ENCODE measurements at regions not wholly inside any gene's neighbourhood (a gene's known extent, or its start where the extent isn't known, plus 50 kb on each side); places are given as distances from the start of the nearest gene placed in this dataset.
"Not testable (repeated sequence)": the region's sequence is repeated elsewhere in the genome, so short reads cannot be mapped to it uniquely, and the experiment has no call there.

DNA sequence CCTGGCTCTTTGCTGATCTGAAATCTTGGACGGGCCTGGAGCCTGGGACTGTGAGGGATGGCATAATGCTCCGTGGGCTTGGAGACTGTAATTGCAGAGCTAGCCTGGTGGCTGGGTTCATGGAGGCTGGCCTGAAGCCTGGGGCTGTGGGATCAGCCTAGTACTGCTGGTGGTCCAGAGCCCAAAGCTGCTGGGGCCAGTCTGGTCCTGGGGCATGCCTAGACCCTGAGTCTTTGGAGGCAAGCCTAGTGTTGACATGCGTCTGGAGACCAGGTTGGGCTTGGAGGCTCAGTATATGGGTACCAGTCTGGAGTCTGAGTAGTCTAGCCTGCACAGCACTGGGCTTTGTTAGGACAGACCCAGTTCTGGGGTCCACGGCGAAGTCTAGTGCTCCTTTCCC is 172.0 kb upstream of the ZC4H2 start:
- Histone ChIP-seq H3K9me3 (ENCODE audit: control insufficient read depth, insufficient read depth, low read length) (peaks cover 11% of the 10 kb centered on the region), H3K36me3 (ENCODE audit: control insufficient read depth, insufficient read depth, low read length) (no peaks in the 10 kb centered on the region), H3K4me1 (ENCODE audit: control insufficient read depth, insufficient read depth, low read length) (no peaks in the 10 kb centered on the region), H3K4me3 (ENCODE audit: low read depth, low read length) (no peak overlapping the region), H3K27me3 (ENCODE audit: control insufficient read depth, insufficient read depth, low read length) (no peaks in the 10 kb centered on the region), H3K9ac (ENCODE audit: low read depth, low read length) (no peak overlapping the region)

DNA sequence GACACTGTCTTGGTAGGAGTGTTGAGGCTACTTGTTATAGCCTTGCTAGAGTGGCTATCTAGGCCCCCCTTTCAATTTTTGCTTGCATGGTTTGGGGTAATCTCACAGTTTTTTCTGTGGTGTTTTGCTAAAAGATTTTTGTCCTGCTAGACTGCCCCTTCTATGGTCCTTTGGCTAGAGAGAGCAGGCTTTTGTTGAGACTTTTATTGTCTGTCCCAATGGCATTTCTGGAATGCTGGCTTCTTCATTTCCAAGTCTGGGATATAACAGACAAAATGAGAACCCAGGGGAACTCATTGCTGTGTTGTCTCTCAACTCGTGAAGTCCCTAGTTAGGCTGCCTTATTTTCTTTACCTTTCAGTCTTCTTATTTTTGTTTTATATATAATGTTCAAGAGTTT is 160.2 kb upstream of the ZC4H2 start:
- Histone ChIP-seq H3K4me3 (ENCODE audit: low read depth, low read length) (no peak overlapping the region), H3K9me3 (ENCODE audit: control insufficient read depth, insufficient read depth, low read length) (no peaks in the 10 kb centered on the region), H3K9ac (ENCODE audit: low read depth, low read length) (no peak overlapping the region), H3K4me1 (ENCODE audit: control insufficient read depth, insufficient read depth, low read length) (no peaks in the 10 kb centered on the region), H3K27me3 (ENCODE audit: control insufficient read depth, insufficient read depth, low read length) (no peaks in the 10 kb centered on the region), H3K36me3 (ENCODE audit: control insufficient read depth, insufficient read depth, low read length) (no peaks in the 10 kb centered on the region)

DNA sequence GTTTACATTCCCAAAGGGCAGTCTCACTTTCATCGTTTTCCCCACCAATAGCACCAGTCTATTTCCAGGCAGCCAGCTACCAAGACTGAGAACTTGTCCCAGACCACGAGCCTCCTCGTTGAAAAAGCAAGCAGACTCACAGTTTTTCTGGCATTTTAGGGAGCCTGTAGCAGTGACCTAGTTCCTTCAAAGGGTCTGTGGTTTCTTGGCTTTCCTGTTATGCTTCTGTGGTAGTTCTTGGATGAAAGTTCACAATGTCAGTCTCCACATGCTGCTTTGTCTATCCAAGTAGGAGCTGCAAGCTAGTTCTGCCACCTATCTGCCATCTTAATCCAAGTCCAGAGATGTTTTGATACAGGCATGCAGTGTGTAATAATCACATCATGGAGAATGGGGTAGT is 151.6 kb upstream of the ZC4H2 start:
- H3K9ac ChIP-seq (ENCODE audit: low read depth, low read length), result no peak overlapping the region
- H3K4me3 ChIP-seq (ENCODE audit: low read depth, low read length), result no peak overlapping the region
- no peaks in the 10 kb centered on the region for H3K27me3 ChIP-seq (ENCODE audit: control insufficient read depth, insufficient read depth, low read length)
- no peaks in the 10 kb centered on the region for H3K9me3 ChIP-seq (ENCODE audit: control insufficient read depth, insufficient read depth, low read length)
- no peaks in the 10 kb centered on the region for H3K36me3 ChIP-seq (ENCODE audit: control insufficient read depth, insufficient read depth, low read length)
- H3K4me1 ChIP-seq (ENCODE audit: control insufficient read depth, insufficient read depth, low read length), result no peaks in the 10 kb centered on the region

DNA sequence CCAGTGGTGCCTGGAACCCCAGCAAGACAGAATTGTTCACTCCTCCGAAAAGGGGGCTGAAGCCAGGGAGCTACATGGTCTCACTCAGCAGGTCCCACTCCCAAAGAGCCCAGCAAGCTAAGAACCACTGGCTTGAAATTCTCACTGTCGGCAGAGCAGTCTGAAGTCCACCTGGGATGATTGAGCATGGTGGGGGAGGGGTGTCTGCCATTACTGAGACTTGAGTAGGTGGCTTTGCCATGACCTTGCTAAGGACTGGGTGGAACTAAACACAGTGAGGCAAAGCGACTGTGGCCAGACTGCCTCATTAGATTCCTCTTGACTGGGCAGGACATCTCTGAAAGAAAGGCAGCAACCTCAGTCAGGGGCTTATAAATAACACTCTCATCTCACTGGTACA is 122.6 kb upstream of the ZC4H2 start:
- no peaks in the 10 kb centered on the region for H3K9me3 ChIP-seq (ENCODE audit: control insufficient read depth, insufficient read depth, low read length)
- H3K4me1 ChIP-seq (ENCODE audit: control insufficient read depth, insufficient read depth, low read length), result no peaks in the 10 kb centered on the region
- no peaks in the 10 kb centered on the region for H3K36me3 ChIP-seq (ENCODE audit: control insufficient read depth, insufficient read depth, low read length)
- no peak overlapping the region for H3K9ac ChIP-seq (ENCODE audit: low read depth, low read length)
- H3K27me3 ChIP-seq (ENCODE audit: control insufficient read depth, insufficient read depth, low read length), result no peaks in the 10 kb centered on the region
- H3K4me3 ChIP-seq (ENCODE audit: low read depth, low read length), result no peak overlapping the region

DNA sequence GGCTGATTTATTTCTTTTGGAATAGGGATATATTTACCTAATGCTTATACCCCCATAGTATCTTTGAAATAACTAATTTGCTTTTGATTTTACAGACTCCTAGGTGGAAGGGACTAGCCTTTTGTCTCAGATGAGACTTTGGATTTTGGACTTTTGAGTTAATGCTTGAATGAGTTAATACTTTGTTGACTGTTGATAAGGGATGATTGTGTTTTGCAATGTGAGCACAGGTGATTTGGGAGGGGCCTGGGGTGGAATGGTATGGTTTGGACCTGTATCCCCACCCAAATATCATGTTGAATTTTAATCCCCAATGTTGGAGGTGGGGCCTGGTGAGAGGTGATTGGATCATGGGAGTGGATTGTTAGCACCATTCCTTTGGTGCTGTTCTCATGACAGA is 117.4 kb upstream of the ZC4H2 start:
- no peaks in the 10 kb centered on the region for H3K36me3 ChIP-seq (ENCODE audit: control insufficient read depth, insufficient read depth, low read length)
- no peaks in the 10 kb centered on the region for H3K4me1 ChIP-seq (ENCODE audit: control insufficient read depth, insufficient read depth, low read length)
- peaks cover 5% of the 10 kb centered on the region for H3K9me3 ChIP-seq (ENCODE audit: control insufficient read depth, insufficient read depth, low read length)
- H3K27me3 ChIP-seq (ENCODE audit: control insufficient read depth, insufficient read depth, low read length), result no peaks in the 10 kb centered on the region
- no peak overlapping the region for H3K4me3 ChIP-seq (ENCODE audit: low read depth, low read length)
- no peak overlapping the region for H3K9ac ChIP-seq (ENCODE audit: low read depth, low read length)

DNA sequence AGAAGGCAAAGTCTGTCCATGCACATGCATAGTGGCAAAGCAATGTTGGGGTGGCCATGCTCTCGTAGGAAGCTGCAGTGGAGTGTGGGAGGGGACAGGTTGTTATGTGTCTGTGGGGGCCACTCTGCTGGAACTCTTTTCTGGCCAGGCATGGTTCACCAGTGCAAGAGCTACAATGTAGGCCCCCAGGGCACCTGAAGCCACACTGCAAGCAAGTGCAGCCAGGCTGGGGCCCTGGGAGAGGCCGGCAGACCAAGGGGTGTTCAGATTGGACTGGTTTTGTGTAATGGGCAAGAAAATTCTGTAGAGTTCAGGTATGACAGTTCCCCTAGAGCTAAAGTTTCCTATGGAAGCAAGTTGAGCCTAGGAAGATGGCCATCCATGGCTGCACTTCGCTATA is 97.0 kb upstream of the ZC4H2 start:
- H3K36me3 ChIP-seq (ENCODE audit: control insufficient read depth, insufficient read depth, low read length), result no peaks in the 10 kb centered on the region
- peaks cover 8% of the 10 kb centered on the region for H3K9me3 ChIP-seq (ENCODE audit: control insufficient read depth, insufficient read depth, low read length)
- H3K27me3 ChIP-seq (ENCODE audit: control insufficient read depth, insufficient read depth, low read length), result no peaks in the 10 kb centered on the region
- no peak overlapping the region for H3K9ac ChIP-seq (ENCODE audit: low read depth, low read length)
- H3K4me1 ChIP-seq (ENCODE audit: control insufficient read depth, insufficient read depth, low read length), result no peaks in the 10 kb centered on the region
- no peak overlapping the region for H3K4me3 ChIP-seq (ENCODE audit: low read depth, low read length)

DNA sequence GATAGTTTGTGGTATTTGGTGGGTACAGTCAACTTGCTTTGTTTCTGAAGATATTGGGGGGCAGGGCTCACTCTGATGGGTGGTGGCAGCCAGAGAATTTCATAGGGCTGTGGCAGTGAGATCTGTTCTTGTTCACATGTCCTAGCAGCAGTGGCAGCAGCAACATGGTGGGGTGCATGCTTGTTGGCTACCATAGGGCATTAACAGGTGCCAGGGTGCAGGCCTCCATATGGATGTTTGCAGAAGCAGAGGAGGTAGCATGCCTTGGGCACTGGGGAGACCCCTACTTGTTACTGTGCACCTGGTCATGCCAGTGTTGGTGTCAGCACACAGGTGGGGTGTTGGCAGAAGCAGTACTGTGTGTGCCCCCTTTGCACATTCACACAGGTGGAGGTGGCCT is 96.3 kb upstream of the ZC4H2 start:
- no peaks in the 10 kb centered on the region for H3K36me3 ChIP-seq (ENCODE audit: control insufficient read depth, insufficient read depth, low read length)
- H3K9me3 ChIP-seq (ENCODE audit: control insufficient read depth, insufficient read depth, low read length), result peaks cover 8% of the 10 kb centered on the region

DNA sequence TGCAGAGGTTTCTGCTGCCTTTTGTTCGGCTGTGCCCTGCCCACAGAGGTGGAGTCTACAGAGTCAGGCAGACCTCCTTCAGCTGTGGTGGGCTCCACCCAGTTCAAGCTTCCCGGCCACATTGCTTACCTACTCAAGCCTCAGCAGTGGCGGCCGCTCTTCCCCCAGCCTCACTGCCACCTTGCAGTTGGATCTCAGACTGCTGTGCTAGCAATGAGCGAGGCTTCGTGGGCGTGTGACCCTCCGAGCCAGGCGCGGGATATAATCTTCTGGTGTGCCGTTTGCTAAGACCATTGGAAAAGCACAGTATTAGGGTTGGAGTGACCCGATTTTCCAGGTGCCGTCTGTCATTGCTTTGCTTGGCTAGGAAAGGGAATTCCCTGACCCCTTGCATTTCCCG is 82.4 kb upstream of the ZC4H2 start:
- H3K36me3 ChIP-seq (ENCODE audit: control insufficient read depth, insufficient read depth, low read length); H3K9ac ChIP-seq (ENCODE audit: low read depth, low read length); H3K4me3 ChIP-seq (ENCODE audit: low read depth, low read length); H3K27me3 ChIP-seq (ENCODE audit: control insufficient read depth, insufficient read depth, low read length); H3K4me1 ChIP-seq (ENCODE audit: control insufficient read depth, insufficient read depth, low read length): not testable (repeated sequence)
- H3K9me3 ChIP-seq (ENCODE audit: control insufficient read depth, insufficient read depth, low read length), result peaks cover 13% of the 10 kb centered on the region

More for the DNA sequence above, 96.3 kb upstream of the ZC4H2 start:
- no peaks in the 10 kb centered on the region for H3K27me3 ChIP-seq (ENCODE audit: control insufficient read depth, insufficient read depth, low read length)
- H3K4me3 ChIP-seq (ENCODE audit: low read depth, low read length), result no peak overlapping the region
- no peak overlapping the region for H3K9ac ChIP-seq (ENCODE audit: low read depth, low read length)
- no peaks in the 10 kb centered on the region for H3K4me1 ChIP-seq (ENCODE audit: control insufficient read depth, insufficient read depth, low read length)

DNA sequence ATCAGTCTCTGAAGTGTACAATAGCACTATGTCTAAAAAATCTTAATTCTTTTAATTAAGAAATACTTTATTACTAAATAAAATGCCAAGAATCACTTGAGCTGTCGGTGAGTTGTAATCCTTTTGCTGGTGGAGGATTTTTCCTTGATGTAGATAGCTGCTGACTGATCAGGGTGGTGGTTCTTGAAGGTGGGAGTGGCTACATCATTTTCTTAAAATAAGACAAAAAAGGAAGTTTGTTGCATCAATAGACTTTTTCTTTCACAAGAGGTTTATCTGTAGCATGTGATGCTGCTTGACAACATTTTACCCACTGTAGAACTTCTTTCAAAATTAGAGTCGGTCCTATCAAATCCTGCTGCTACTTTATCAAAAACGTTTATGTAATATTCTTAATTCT is 68.8 kb upstream of the ZC4H2 start:
- H3K27me3 ChIP-seq (ENCODE audit: control insufficient read depth, insufficient read depth, low read length), result no peaks in the 10 kb centered on the region
- no peak overlapping the region for H3K4me3 ChIP-seq (ENCODE audit: low read depth, low read length)
- H3K9ac ChIP-seq (ENCODE audit: low read depth, low read length), result no peak overlapping the region
- peaks cover 6% of the 10 kb centered on the region for H3K9me3 ChIP-seq (ENCODE audit: control insufficient read depth, insufficient read depth, low read length)
- H3K36me3 ChIP-seq (ENCODE audit: control insufficient read depth, insufficient read depth, low read length), result no peaks in the 10 kb centered on the region
- no peaks in the 10 kb centered on the region for H3K4me1 ChIP-seq (ENCODE audit: control insufficient read depth, insufficient read depth, low read length)

DNA sequence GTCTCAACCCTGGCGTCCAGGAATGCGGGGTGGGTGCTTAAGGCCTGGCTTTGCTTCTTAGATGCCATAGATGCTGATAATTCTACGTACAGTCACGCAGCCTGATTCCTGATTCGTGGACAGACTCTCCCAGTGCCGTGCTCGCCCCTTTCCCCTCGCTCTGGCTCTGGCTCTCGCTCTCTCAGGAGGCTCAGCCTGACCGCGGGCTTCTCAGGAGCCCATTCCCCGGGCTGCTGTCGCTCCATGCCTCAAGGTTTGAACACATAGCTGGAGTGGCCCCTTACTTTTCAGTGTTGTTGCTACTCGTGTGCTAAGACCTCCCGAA is 59.2 kb upstream of the ZC4H2 start:
- H3K4me1 ChIP-seq (ENCODE audit: control insufficient read depth, insufficient read depth, low read length), result no peaks in the 10 kb centered on the region
- peak overlapping the region; percentile 77 for H3K4me3 ChIP-seq (ENCODE audit: low read depth, low read length)
- no peaks in the 10 kb centered on the region for H3K27me3 ChIP-seq (ENCODE audit: control insufficient read depth, insufficient read depth, low read length)
- H3K9ac ChIP-seq (ENCODE audit: low read depth, low read length), result peak overlapping the region; percentile 76
- H3K36me3 ChIP-seq (ENCODE audit: control insufficient read depth, insufficient read depth, low read length), result no peaks in the 10 kb centered on the region
- no peaks in the 10 kb centered on the region for H3K9me3 ChIP-seq (ENCODE audit: control insufficient read depth, insufficient read depth, low read length)

DNA sequence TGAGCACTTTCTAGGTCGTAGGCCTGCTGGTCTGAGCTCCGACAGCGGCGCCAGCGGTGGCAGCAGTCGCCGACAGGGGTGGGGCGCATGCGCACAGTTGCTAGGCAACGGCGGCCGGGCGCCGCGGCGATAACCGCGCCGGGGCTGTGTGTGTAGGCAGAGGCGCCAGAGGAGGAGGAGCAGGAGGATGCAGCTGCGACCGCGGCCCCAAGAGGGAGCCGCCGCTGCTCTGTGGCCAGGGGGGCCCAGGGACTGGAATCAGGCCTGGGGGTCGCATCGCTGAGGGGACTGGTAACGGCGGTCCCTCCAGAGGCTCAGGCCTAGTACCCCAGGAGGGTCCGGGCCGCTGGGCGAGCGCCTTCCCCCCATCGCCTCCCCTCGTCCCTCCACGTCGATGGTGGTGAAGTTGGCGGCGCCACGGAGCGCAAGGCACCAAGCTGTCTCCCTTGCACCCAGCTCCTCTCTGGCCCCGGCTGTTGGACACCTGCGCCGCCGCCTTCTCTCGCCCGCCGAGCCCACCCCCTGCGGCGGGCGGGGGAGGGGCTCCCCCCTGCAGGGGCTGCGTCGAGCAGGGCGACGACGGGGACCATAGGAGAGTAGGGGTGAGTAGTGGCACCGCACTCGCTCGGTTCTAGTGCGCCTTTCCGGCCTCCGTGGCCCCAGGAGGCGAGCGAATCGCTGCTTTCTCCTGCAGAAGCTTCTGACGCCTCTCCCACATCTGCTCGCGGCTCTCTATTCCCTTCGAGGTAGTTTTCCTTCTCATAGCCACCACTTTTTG is 58.6 kb upstream of the ZC4H2 start, which contains the start of gene ZC3H12B:
Gene ZC3H12B, plus strand, starts transcription at position 159 of the 778 bp plus-strand sequence.
- no peaks in the 10 kb centered on the region for H3K9me3 ChIP-seq (ENCODE audit: control insufficient read depth, insufficient read depth, low read length)
- H3K36me3 ChIP-seq (ENCODE audit: control insufficient read depth, insufficient read depth, low read length), result no peaks in the 10 kb centered on the region
- peak within 1 kb of the TSS; percentile 77 for H3K4me3 ChIP-seq (ENCODE audit: low read depth, low read length)
- no peaks in the 10 kb centered on the region for H3K4me1 ChIP-seq (ENCODE audit: control insufficient read depth, insufficient read depth, low read length)
- peak within 1 kb of the TSS; percentile 76 for H3K9ac ChIP-seq (ENCODE audit: low read depth, low read length)
- no peaks in the 10 kb centered on the region for H3K27me3 ChIP-seq (ENCODE audit: control insufficient read depth, insufficient read depth, low read length)

DNA sequence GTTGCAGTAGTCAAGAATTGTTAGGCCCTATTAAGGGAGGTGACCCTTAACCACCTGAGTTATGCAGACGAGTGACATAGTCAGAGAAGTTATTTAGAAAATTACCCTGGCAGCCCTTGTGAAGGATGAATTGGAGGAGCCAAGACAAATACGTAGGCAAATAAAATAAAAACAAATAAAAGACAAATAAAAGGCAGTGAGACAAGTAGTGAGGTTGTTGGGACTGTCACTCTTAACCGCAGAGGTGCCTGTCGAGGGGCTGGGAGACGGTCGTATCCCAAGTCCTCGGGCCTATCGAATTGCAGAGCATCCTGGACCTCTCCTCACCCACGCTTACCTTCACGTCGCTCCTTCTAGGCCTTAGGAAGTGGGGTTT is 58.0 kb upstream of the ZC4H2 start:
- peak overlapping the region; percentile 77 for H3K4me3 ChIP-seq (ENCODE audit: low read depth, low read length)
- no peaks in the 10 kb centered on the region for H3K9me3 ChIP-seq (ENCODE audit: control insufficient read depth, insufficient read depth, low read length)
- H3K9ac ChIP-seq (ENCODE audit: low read depth, low read length), result peak overlapping the region; percentile 47

More for the DNA sequence above, 58.0 kb upstream of the ZC4H2 start:
- H3K4me1 ChIP-seq (ENCODE audit: control insufficient read depth, insufficient read depth, low read length), result no peaks in the 10 kb centered on the region
- no peaks in the 10 kb centered on the region for H3K27me3 ChIP-seq (ENCODE audit: control insufficient read depth, insufficient read depth, low read length)
- H3K36me3 ChIP-seq (ENCODE audit: control insufficient read depth, insufficient read depth, low read length), result no peaks in the 10 kb centered on the region
